K562 (cell line): ENCODE measurements at regions not wholly inside any gene's neighbourhood (a gene's known extent, or its start where the extent isn't known, plus 50 kb on each side); places are given as distances from the start of the nearest gene placed in this dataset.

Experiments
- ATAC-seq: fragments of 200-7000 bp; cut with Tn5 transposase; 3 replicates; pipeline ENCODE4 v1.9.1; 2020; ENCODE audit warnings: moderate library complexity
- BruUV-seq: library from RNA; stranded (reverse); fragments of 400-500 nt; replicated peaks from 2 replicates; lab custom pipeline; 2021; lab: Mats Ljungman, UMichigan
- CTCF ChIA-PET: fragments of 300-600 bp; formaldehyde crosslinking; extraction: SDS; loops from one replicate; lab custom pipeline; 2021; ENCODE audit warnings: low intra/inter-chr PET ratio; lab: Yijun Ruan, JAX
- POLR2A ChIA-PET: fragments of 300-600, 350-650 bp; sonication (Branson Sonifier 250); formaldehyde crosslinking; extraction: SDS; loops from one replicate; lab custom pipeline; 2021; ENCODE audit warnings: antibody characterized with exemption, inconsistent platforms; lab: Yijun Ruan, JAX
- DNase-seq, 4 experiments: peaks; one replicate each; pipeline versions ENCODE4 v3.0.0 to v3.0.0-alpha.2; 2011 to 2018; ENCODE audit warnings: low spot score in 3 of 4, mixed read lengths in 3 of 4; ENCODE audit errors: extremely low read depth in 1 of 4
- FAIRE-seq: peaks from 2 replicates; lab custom pipeline; 2011; peaks lifted over from hg19 to GRCh38; lab: Jason Lieb, UNC
- H2AFZ ChIP-seq: 2 replicates; pipeline ENCODE4 v1.6.0; 2011; ENCODE audit warnings: low read depth, low read length, control low read depth, inconsistent platforms
- H3K27ac ChIP-seq: fragments of 200-600 bp; 3 replicates; pipeline ENCODE4 v1.8.0; 2011; ENCODE audit warnings: low read depth, mild to moderate bottlenecking, control low read depth, inconsistent platforms, low read length, moderate library complexity, mixed read lengths; ENCODE audit errors: extremely low read depth
- H3K27me3 ChIP-seq, 2 experiments: fragments of 300-600 bp in 1 of 2; 2 replicates in 1 of 2; 3 replicates in 1 of 2; pipeline versions ENCODE4 v1.6.0 to v1.8.0; 2011; ENCODE audit warnings: inconsistent platforms in 2 of 2, low read length in 2 of 2, mild to moderate bottlenecking in 1 of 2, mixed read lengths in 1 of 2, moderate library complexity in 1 of 2; ENCODE audit not compliant: control insufficient read depth in 2 of 2, insufficient read depth in 2 of 2
- H3K36me3 ChIP-seq: fragments of 300-600 bp; 3 replicates; pipeline ENCODE4 v1.8.0; 2011; ENCODE audit warnings: mild to moderate bottlenecking, low read length, inconsistent platforms; ENCODE audit not compliant: control insufficient read depth, insufficient read depth
- H3K4me1 ChIP-seq, 2 experiments: fragments of 200-600 bp in 1 of 2; replicated peaks in 1 of 2; 2 replicates in 1 of 2; 3 replicates in 1 of 2; pipeline versions ENCODE4 v1.5.1 to v1.8.0; 2011; ENCODE audit warnings: inconsistent platforms in 2 of 2, low read length in 2 of 2, mild to moderate bottlenecking in 1 of 2, mixed read lengths in 1 of 2, moderate library complexity in 1 of 2; ENCODE audit not compliant: control insufficient read depth in 2 of 2, insufficient read depth in 2 of 2
- H3K4me2 ChIP-seq: 2 replicates; pipeline ENCODE4 v1.6.1; 2011; ENCODE audit warnings: low read length, control low read depth, inconsistent platforms, mixed read lengths; ENCODE audit not compliant: insufficient read depth
- H3K4me3 ChIP-seq: fragments of 200-600 bp; sonication (generic), shearing (Covaris generic); 2 replicates; pipeline ENCODE4 v1.5.1; 2016; ENCODE audit warnings: control low read depth, inconsistent platforms
- H3K79me2 ChIP-seq: fragments of 200-600 bp; 3 replicates; pipeline ENCODE4 v1.8.0; 2011; ENCODE audit warnings: low read length, inconsistent platforms; ENCODE audit not compliant: control insufficient read depth, insufficient read depth
- H3K9ac ChIP-seq, 2 experiments: 2 replicates each; pipeline versions ENCODE4 v1.6.0 to v1.6.1; 2011; ENCODE audit warnings: low read depth in 2 of 2, low read length in 2 of 2, control low read depth in 1 of 2, inconsistent platforms in 1 of 2, mild to moderate bottlenecking in 1 of 2, mixed read lengths in 1 of 2; ENCODE audit not compliant: insufficient read depth in 1 of 2
- H3K9me1 ChIP-seq: one replicate; pipeline ENCODE4 v1.6.0; 2011; ENCODE audit warnings: inconsistent platforms, mild to moderate bottlenecking, low read length, moderate library complexity; ENCODE audit not compliant: control insufficient read depth, insufficient read depth
- H3K9me3 ChIP-seq: replicated peaks from 2 replicates; pipeline ENCODE4 v1.5.1; 2011; ENCODE audit warnings: low read depth, low read length, inconsistent platforms; ENCODE audit not compliant: control insufficient read depth, insufficient read depth
- H4K20me1 ChIP-seq: replicated peaks from 2 replicates; pipeline ENCODE4 v1.6.1; 2011; ENCODE audit warnings: low read length, inconsistent platforms, mixed read lengths; ENCODE audit not compliant: control insufficient read depth, insufficient read depth
- ADNP ChIP-seq: fragments of 200-800 bp; sonication (Bioruptor generic); IDR thresholded peaks from 2 replicates; pipeline ENCODE4 v1.6.1; 2016; ENCODE audit warnings: missing genetic modification characterization, missing compliant biosample characterization
- DMBX1 ChIP-seq: fragments of 250-450 bp; sonication (Bioruptor Pico); IDR thresholded peaks from 2 replicates; pipeline ENCODE4 v1.8.0; 2022; ENCODE audit warnings: inconsistent platforms, mild to moderate bottlenecking, moderate library complexity, borderline replicate concordance
- FOXK1 ChIP-seq: sonication (generic); formaldehyde crosslinking; IDR thresholded peaks from 2 replicates; pipeline ENCODE4 v1.8.0; 2022; ENCODE audit warnings: missing genetic modification reagents, mild to moderate bottlenecking, borderline replicate concordance
- MTF1 ChIP-seq: fragments of 250-450 bp; sonication (Bioruptor Pico); IDR thresholded peaks from 2 replicates; pipeline ENCODE4 v1.9.0; 2021; ENCODE audit warnings: moderate library complexity, mild to moderate bottlenecking, inconsistent platforms, borderline replicate concordance
- PHB2 ChIP-seq: fragments of 450-650 bp; IDR thresholded peaks from 2 replicates; pipeline ENCODE4 v1.6.1; 2017; ENCODE audit warnings: low read depth
- PHF8 ChIP-seq: fragments of 200-600 bp; sonication (generic); IDR thresholded peaks from 2 replicates; pipeline ENCODE4 v1.6.1; 2012; ENCODE audit warnings: mixed run types, mild to moderate bottlenecking, inconsistent platforms, low read length, moderate library complexity, borderline replicate concordance
- TAF15 ChIP-seq: fragments of 200-400 bp; formaldehyde crosslinking; IDR thresholded peaks from 2 replicates; pipeline ENCODE4 v1.6.1; 2017; ENCODE audit warnings: mild to moderate bottlenecking, low read depth, low read length, moderate library complexity
- TOE1 ChIP-seq, 2 experiments: fragments of 450-650 bp in 1 of 2; sonication (generic) in 1 of 2; formaldehyde crosslinking in 1 of 2; IDR thresholded peaks; 2 replicates each; pipeline versions ENCODE4 v1.7.1 to v1.8.0; 2016 to 2022; ENCODE audit warnings: borderline replicate concordance in 2 of 2, mild to moderate bottlenecking in 2 of 2, antibody characterized with exemption in 1 of 2, inconsistent platforms in 1 of 2, low read depth in 1 of 2, missing genetic modification reagents in 1 of 2, moderate library complexity in 1 of 2
- TRIM24 ChIP-seq, 2 experiments: fragments of 450-650 bp; IDR thresholded peaks; 2 replicates each; pipeline ENCODE4 v1.6.1; 2016
- ZNF589 ChIP-seq: fragments of 200-800 bp; sonication (Bioruptor generic); IDR thresholded peaks from 2 replicates; pipeline ENCODE4 v1.6.1; 2016; ENCODE audit warnings: low read depth, missing genetic modification characterization, missing compliant biosample characterization
- ZNF695 ChIP-seq: fragments of 450-650 bp; formaldehyde crosslinking; IDR thresholded peaks from 2 replicates; pipeline ENCODE4 v1.4.0; 2020; ENCODE audit warnings: mild to moderate bottlenecking, moderate library complexity
- WGBS: fragments of 100-300 bp; shearing (Covaris generic); methylation state at CpG from one replicate; pipeline ENCODE4 v1.1.6; 2016; ENCODE audit warnings: low coverage, mixed read lengths; ENCODE audit not compliant: insufficient coverage; ENCODE audit errors: missing lambda C conversion rate; 5-methylcytosine and 5-hydroxymethylcytosine counted together
- in situ Hi-C: fragments of 300-500 bp; cut with MboI; formaldehyde crosslinking; loops from 4 replicates; pipeline ENCODE4 v1.15.0; 2018; ENCODE audit warnings: inconsistent platforms, mixed read lengths
- intact Hi-C: fragments of 100-400 bp; cut with micrococcal nuclease; formaldehyde crosslinking; loops from 2 replicates; pipeline ENCODE4 v1.14.2; 2022
- TF ChIP-seq, protein P1 (sequence below): sonication (generic); IDR thresholded peaks from 2 replicates; pipeline ENCODE4 v1.6.1; 2016

DNA sequence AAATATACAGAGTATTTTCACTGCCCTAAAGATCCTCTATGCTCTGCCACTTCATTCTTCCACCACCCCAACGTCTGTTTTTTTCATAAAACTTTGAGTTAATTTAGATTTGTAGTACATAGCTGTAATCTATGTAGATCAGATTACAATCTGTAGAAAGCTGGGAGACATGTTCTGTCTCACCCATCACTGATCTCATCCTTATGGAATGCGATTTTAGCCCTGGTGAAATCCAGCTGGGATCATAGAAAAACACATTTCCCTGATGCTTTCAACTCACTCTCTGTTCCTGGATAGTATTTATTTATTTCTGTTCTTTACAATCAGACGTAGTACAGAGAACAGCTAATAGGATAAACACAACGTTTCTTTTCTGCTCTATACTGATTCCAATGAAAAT lies 521.0 kb downstream of the KIF20B start (continued):
- no peak for TF ChIP-seq TAF15

DNA sequence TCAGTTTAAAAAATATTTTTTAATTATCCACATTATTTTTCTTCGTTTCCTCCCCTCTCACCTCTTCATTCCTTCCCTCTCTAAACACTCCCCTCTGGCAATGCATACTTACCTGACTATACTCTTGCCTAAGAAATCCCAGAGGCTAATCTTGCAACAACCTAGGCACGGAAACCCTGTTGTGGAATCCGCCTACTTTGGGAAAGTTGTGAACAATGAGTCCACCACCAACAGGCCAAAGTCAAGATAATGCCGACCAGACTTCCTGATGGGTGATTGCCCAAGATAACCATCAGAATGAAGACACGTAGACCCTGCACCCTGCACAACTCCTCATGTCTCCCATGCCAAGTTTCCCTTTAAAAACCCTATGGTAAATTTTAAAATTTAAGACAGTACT lies 521.5 kb downstream of the KIF20B start:
- Histone ChIP-seq H3K9me1 (no peaks in the 10 kb centered on the region), H3K4me3 (no peak overlapping the region), H3K4me1 (no peaks in the 10 kb centered on the region), H3K36me3 (no peaks in the 10 kb centered on the region), H4K20me1 (no peaks in the 10 kb centered on the region), H3K4me2 (no peak overlapping the region), H3K9ac (no peak overlapping the region), H3K79me2 (no peaks in the 10 kb centered on the region), H3K27ac (no peak overlapping the region), H2AFZ (no peak overlapping the region), H3K27me3 (no peaks in the 10 kb centered on the region), H3K9me3 (no peaks in the 10 kb centered on the region)
- WGBS, result 3% methylated on average over 5 of the region's 5 CpGs
- no peak for DNase-seq
- TF ChIP-seq ADNP (tag) (no peak), FOXK1 (CRISPR knock-in tag) (no peak), PHF8 (no peak), MTF1 (CRISPR knock-in tag) (no peak), PHB2 (no peak), TOE1 (IDR thresholded peaks at IDR 0.05; ENCODE audit: borderline replicate concordance) (no peak), TOE1 (CRISPR knock-in tag; IDR thresholded peaks at IDR 0.05; ENCODE audit: borderline replicate concordance, low read depth) (no peak), ZNF589 (CRISPR knock-in tag) (no peak), DMBX1 (CRISPR knock-in tag) (no peak), ZNF695 (no peak), TRIM24 (IDR thresholded peaks at IDR 0.05) (no peak)
- TF ChIP-seq, protein P1, sequence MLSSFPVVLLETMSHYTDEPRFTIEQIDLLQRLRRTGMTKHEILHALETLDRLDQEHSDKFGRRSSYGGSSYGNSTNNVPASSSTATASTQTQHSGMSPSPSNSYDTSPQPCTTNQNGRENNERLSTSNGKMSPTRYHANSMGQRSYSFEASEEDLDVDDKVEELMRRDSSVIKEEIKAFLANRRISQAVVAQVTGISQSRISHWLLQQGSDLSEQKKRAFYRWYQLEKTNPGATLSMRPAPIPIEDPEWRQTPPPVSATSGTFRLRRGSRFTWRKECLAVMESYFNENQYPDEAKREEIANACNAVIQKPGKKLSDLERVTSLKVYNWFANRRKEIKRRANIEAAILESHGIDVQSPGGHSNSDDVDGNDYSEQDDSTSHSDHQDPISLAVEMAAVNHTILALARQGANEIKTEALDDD, result no peak
- no TSS peak for BruUV-seq
- ChIA-PET CTCF (no interaction called here), POLR2A (no interaction called here)
- intact Hi-C loops (no loop called here), in situ Hi-C loops (no loop called here)
- no peak for ATAC-seq
- FAIRE-seq, result no peak
